Colonic mucosa (tissue), 4 donors: ENCODE measurements at regions not wholly inside any gene's neighbourhood (a gene's known extent, or its start where the extent isn't known, plus 50 kb on each side); places are given as distances from the start of the nearest gene placed in this dataset.
"Not testable (repeated sequence)": the region's sequence is repeated elsewhere in the genome, so short reads cannot be mapped to it uniquely, and the experiment has no call there.

Source experiments
- DNase-seq: peaks from one replicate; pipeline ENCODE4 v3.0.0-alpha.2; 2020
- H3K27ac ChIP-seq: fragments of 200-600 bp; one replicate; pipeline ENCODE4 v1.8.0; 2021
- H3K27me3 ChIP-seq: fragments of 200-600 bp; one replicate; pipeline ENCODE4 v1.8.0; 2021
- H3K36me3 ChIP-seq: fragments of 200-600 bp; one replicate; pipeline ENCODE4 v1.8.0; 2021
- H3K4me1 ChIP-seq: fragments of 200-600 bp; one replicate; pipeline ENCODE4 v1.8.0; 2021; ENCODE audit warnings: mild to moderate bottlenecking
- H3K4me3 ChIP-seq: fragments of 200-600 bp; one replicate; pipeline ENCODE4 v1.8.0; 2021
- H3K9ac ChIP-seq, 2 donors: one replicate each; pipeline ENCODE4 v1.7.0; 2013; ENCODE audit warnings: control low read depth in 2 of 2, low read depth in 2 of 2, low read length in 2 of 2
- H3K9me3 ChIP-seq: fragments of 200-600 bp; one replicate; pipeline ENCODE4 v1.8.0; 2021
- intact Hi-C: fragments of 100-400 bp; cut with DNase I; formaldehyde crosslinking; loops from one replicate; pipeline ENCODE4 v1.14.1; 2022
- TF ChIP-seq, protein P1 (sequence below): fragments of 200-600 bp; IDR thresholded peaks from one replicate; pipeline ENCODE4 v1.8.0; 2022; ENCODE audit warnings: antibody characterized with exemption, mild to moderate bottlenecking
- donor health status: healthy.
- donor health status: DM: no; HTN: no; CAD: no.
- donor health status: DM: no; HTN: no; CAD: no.

DNA sequence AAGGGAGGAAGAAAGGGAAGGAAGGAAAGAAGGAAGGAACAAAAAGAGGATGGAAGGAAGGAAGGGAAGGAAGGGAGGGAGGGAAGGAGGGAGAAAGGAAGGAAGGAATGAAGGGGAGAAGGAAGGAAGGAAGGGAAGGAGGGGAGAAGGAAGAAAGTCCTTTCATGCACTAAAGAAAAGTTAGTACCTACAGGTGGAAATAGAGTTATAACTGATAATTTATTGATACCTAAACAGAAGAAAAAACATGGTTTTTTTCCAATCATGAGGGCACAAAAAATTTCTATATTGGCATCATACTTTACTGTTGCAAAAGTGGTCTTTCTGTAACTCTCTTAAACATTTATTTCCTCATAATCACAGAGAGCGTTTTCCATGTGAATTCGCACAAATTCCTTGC lies 659.4 kb downstream of the MAFB start:
- Histone ChIP-seq H3K9ac (no peak overlapping the region), H3K4me1 (no peaks in the 10 kb centered on the region), H3K27ac (no peak overlapping the region), H3K36me3 (no peaks in the 10 kb centered on the region), H3K4me3 (no peak overlapping the region), H3K27me3 (no peaks in the 10 kb centered on the region), H3K9me3 (no peaks in the 10 kb centered on the region)
- intact Hi-C loops: no loop called here
- TF ChIP-seq, protein P1, sequence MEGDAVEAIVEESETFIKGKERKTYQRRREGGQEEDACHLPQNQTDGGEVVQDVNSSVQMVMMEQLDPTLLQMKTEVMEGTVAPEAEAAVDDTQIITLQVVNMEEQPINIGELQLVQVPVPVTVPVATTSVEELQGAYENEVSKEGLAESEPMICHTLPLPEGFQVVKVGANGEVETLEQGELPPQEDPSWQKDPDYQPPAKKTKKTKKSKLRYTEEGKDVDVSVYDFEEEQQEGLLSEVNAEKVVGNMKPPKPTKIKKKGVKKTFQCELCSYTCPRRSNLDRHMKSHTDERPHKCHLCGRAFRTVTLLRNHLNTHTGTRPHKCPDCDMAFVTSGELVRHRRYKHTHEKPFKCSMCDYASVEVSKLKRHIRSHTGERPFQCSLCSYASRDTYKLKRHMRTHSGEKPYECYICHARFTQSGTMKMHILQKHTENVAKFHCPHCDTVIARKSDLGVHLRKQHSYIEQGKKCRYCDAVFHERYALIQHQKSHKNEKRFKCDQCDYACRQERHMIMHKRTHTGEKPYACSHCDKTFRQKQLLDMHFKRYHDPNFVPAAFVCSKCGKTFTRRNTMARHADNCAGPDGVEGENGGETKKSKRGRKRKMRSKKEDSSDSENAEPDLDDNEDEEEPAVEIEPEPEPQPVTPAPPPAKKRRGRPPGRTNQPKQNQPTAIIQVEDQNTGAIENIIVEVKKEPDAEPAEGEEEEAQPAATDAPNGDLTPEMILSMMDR: no peak
- DNase-seq: no peak

DNA sequence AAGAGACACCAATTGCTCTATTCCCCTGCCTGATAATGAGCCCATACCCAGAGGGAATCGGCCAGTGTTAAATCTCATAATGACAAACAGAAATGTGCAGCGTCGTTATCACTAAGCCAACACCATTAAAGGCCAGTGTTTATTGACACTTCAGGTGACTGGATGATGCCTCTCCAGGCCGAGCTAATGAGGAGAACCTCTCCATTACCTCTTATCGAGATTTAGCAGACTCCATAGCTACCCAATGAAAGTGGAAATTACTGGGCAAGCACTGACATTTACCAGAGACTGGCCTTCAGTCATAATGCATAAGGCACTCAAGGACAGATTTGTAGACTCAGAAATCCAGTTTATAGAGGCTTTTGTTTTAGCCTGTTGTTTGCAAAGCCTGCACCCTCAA lies 669.5 kb downstream of the MAFB start:
- Histone ChIP-seq H3K27ac (no peak overlapping the region), H3K9ac (no peak overlapping the region), H3K9me3 (no peaks in the 10 kb centered on the region), H3K27me3 (no peaks in the 10 kb centered on the region), H3K4me3 (no peak overlapping the region), H3K36me3 (no peaks in the 10 kb centered on the region), H3K4me1 (no peaks in the 10 kb centered on the region)
- intact Hi-C loops: no loop called here
- TF ChIP-seq, protein P1: no peak
- no peak for DNase-seq

DNA sequence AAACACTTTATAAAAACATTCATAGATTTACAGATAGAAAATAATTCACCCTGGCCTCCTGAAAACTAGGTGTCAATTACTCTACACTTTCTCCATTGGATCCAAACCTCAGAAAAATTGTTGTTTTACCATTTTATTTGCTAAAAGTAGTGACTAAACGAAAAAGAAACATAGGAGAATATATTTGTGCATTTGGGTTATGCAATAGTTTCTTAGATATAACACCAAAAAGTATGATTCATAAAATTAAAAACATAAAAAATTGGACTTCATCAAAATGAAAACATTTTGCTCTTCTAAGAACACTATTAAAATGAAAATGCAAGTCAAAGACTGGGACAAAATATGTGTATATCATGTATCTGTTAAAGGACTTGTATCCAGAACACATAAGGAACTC lies 671.3 kb downstream of the MAFB start:
- DNase-seq: no peak
- no peaks in the 10 kb centered on the region for H3K27me3 ChIP-seq
- no peak overlapping the region for H3K4me3 ChIP-seq
- no peaks in the 10 kb centered on the region for H3K4me1 ChIP-seq
- TF ChIP-seq, protein P1: no peak
- H3K9ac ChIP-seq: no peak overlapping the region
- intact Hi-C loops: no loop called here
- H3K9me3 ChIP-seq: no peaks in the 10 kb centered on the region
- H3K36me3 ChIP-seq: no peaks in the 10 kb centered on the region
- no peak overlapping the region for H3K27ac ChIP-seq

DNA sequence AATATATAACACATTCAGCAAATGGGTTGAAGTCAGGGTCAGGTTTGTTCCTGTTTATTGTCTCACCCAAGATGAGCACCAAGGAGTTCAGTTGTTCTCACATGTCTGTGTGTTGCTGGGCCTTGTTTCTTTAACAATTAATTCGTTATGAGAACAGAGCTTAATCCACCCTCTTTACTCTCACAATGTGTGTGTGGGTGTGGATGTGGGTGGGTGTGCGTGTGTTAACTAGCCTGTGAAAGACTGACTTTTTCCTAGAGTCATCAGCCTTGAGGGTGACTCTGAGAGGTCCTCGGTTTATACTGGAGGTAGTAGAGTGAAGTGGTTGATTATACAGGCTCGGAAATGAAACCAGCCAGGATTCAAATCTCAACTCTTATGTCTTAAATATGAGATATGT lies 672.1 kb downstream of the MAFB start:
- Histone ChIP-seq H3K27ac (no peak overlapping the region), H3K36me3 (no peaks in the 10 kb centered on the region), H3K27me3 (no peaks in the 10 kb centered on the region), H3K4me1 (no peaks in the 10 kb centered on the region), H3K9ac (no peak overlapping the region), H3K9me3 (no peaks in the 10 kb centered on the region), H3K4me3 (no peak overlapping the region)
- TF ChIP-seq, protein P1: no peak
- no peak for DNase-seq
- intact Hi-C loops: no loop called here

DNA sequence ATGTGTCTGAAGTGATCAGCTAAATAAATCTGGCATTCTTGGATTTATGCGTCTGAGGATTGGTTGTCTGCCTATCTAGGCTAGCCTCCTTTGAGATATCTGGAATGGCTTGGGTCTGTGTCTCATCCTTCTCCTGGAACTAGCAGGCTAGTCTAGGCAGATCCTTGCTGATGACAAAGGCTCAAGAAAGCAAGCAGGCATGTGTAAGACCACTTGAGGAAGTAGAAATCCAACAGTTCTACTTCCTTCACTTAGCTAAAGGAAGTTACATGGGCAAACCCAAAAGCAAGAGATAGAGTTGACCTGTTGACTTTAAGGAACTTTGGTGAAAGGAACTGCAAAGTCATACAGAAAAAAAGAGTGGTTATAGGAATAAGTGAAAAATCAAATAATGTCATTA lies 672.6 kb downstream of the MAFB start:
- Histone ChIP-seq H3K27me3 (no peaks in the 10 kb centered on the region), H3K4me1 (no peaks in the 10 kb centered on the region), H3K9ac (no peak overlapping the region), H3K36me3 (no peaks in the 10 kb centered on the region), H3K4me3 (no peak overlapping the region), H3K27ac (no peak overlapping the region), H3K9me3 (no peaks in the 10 kb centered on the region)
- intact Hi-C loops: no loop called here
- TF ChIP-seq, protein P1: no peak
- no peak for DNase-seq

DNA sequence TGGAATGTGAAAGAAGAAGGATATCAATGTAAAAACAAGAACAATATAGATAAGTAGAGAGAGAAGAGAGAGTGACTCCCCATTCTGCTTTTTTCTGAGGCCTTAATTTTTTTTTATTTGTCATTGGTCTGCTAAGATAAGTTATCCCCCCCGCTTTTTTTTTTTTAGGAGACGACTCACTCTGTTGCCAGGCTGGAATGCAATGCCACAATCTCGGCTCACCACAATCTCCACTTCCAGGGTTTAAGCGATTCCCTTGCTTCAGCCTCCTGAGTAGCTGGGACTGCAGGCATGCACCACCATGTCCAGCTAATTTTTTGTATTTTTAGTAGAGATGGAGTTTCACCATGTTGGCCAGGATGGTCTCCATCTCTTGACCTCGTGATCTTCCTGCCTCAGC lies 677.0 kb downstream of the MAFB start:
- DNase-seq, H3K9ac ChIP-seq, intact Hi-C loops, H3K4me3 ChIP-seq, H3K36me3 ChIP-seq, H3K9me3 ChIP-seq, H3K27ac ChIP-seq, H3K27me3 ChIP-seq, H3K4me1 ChIP-seq: not testable (repeated sequence)
